SK-N-SH (cell line): ENCODE measurements at regions not wholly inside any gene's neighbourhood (a gene's known extent, or its start where the extent isn't known, plus 50 kb on each side); places are given as distances from the start of the nearest gene placed in this dataset.

Source experiments
- CTCF ChIA-PET: fragments of 300-600, 350-600 bp; formaldehyde crosslinking; extraction: SDS; loops from one replicate; lab custom pipeline; 2021; lab: Yijun Ruan, JAX
- POLR2A ChIA-PET: fragments of 350-600 bp; sonication (Branson Sonifier 250); formaldehyde crosslinking; extraction: SDS; loops from one replicate; lab custom pipeline; 2020; ENCODE audit warnings: antibody characterized with exemption, inconsistent platforms; lab: Yijun Ruan, JAX
- DNase-seq: peaks from one replicate; pipeline ENCODE4 v3.0.0; 2012
- H2AFZ ChIP-seq: fragments of 200-600 bp; sonication (generic); 2 replicates; pipeline ENCODE4 v1.8.1; 2016; ENCODE audit warnings: antibody characterized with exemption, mild to moderate bottlenecking, low read depth
- H3F3A ChIP-seq: fragments of 200-600 bp; sonication (generic); replicated peaks from 2 replicates; pipeline ENCODE3; 2016; ENCODE audit warnings: antibody characterized with exemption, mild to moderate bottlenecking; ENCODE audit not compliant: insufficient read depth
- H3K27ac ChIP-seq, 2 experiments: fragments of 200-500 bp in 1 of 2; fragments of 200-600 bp in 1 of 2; sonication (Bioruptor generic) in 1 of 2; sonication (generic), shearing (Covaris generic) in 1 of 2; 2 replicates each; pipeline versions ENCODE4 v1.5.1 to v1.6.1; 2014 to 2016; ENCODE audit warnings: low read depth in 2 of 2, inconsistent platforms in 1 of 2, low read length in 1 of 2, mild to moderate bottlenecking in 1 of 2, mixed read lengths in 1 of 2
- H3K27me3 ChIP-seq: fragments of 200-600 bp; sonication (generic), shearing (Covaris generic); 2 replicates; pipeline ENCODE4 v1.6.1; 2016; ENCODE audit warnings: mixed run types; ENCODE audit not compliant: insufficient read depth
- H3K36me3 ChIP-seq, 2 experiments: fragments of 200-500 bp in 1 of 2; fragments of 200-600 bp in 1 of 2; sonication (Bioruptor generic) in 1 of 2; sonication (generic) in 1 of 2; replicated peaks in 1 of 2; 2 replicates each; pipeline versions ENCODE3 to v1.5.1; 2014 to 2016; ENCODE audit warnings: low read length in 1 of 2, mild to moderate bottlenecking in 1 of 2; ENCODE audit not compliant: insufficient read depth in 2 of 2, control insufficient read depth in 1 of 2
- H3K4me1 ChIP-seq, 2 experiments: fragments of 200-500 bp in 1 of 2; fragments of 200-600 bp in 1 of 2; sonication (Bioruptor generic) in 1 of 2; sonication (generic), shearing (Covaris generic) in 1 of 2; 2 replicates each; pipeline versions ENCODE4 v1.5.1 to v1.6.1; 2014 to 2016; ENCODE audit warnings: low read depth in 1 of 2, low read length in 1 of 2, mixed run types in 1 of 2; ENCODE audit not compliant: insufficient read depth in 2 of 2, control insufficient read depth in 1 of 2
- H3K4me2 ChIP-seq: fragments of 200-600 bp; sonication (generic), shearing (Covaris generic); 2 replicates; pipeline ENCODE4 v1.6.1; 2017; ENCODE audit warnings: mixed run types
- H3K4me3 ChIP-seq, 2 experiments: fragments of 200-500 bp in 1 of 2; fragments of 200-600 bp in 1 of 2; sonication (Bioruptor generic) in 1 of 2; sonication (generic), shearing (Covaris generic) in 1 of 2; 2 replicates each; pipeline versions ENCODE4 v1.5.1 to v1.8.1; 2014 to 2016; ENCODE audit warnings: low read depth in 2 of 2, inconsistent platforms in 1 of 2, low read length in 1 of 2, mild to moderate bottlenecking in 1 of 2, mixed read lengths in 1 of 2, moderate library complexity in 1 of 2
- H3K79me2 ChIP-seq: fragments of 200-600 bp; sonication (generic); 2 replicates; pipeline ENCODE4 v1.8.1; 2017; ENCODE audit warnings: mild to moderate bottlenecking; ENCODE audit not compliant: insufficient read depth
- H3K9ac ChIP-seq: fragments of 200-600 bp; sonication (generic); 2 replicates; pipeline ENCODE4 v1.6.1; 2017; ENCODE audit warnings: mixed run types
- H3K9me2 ChIP-seq: fragments of 200-600 bp; sonication (generic); 2 replicates; pipeline ENCODE4 v1.6.1; 2017; ENCODE audit warnings: mixed run types
- H3K9me3 ChIP-seq: fragments of 200-600 bp; sonication (generic); 2 replicates; pipeline ENCODE4 v1.6.1; 2017; ENCODE audit warnings: mixed run types, mild to moderate bottlenecking, moderate library complexity
- H4K20me1 ChIP-seq: fragments of 200-600 bp; sonication (generic); 2 replicates; pipeline ENCODE4 v1.6.1; 2017; ENCODE audit warnings: mild to moderate bottlenecking, mixed run types; ENCODE audit not compliant: insufficient read depth
- ELF1 ChIP-seq: IDR thresholded peaks from 2 replicates; pipeline ENCODE4 v1.4.0; 2012
- EP300 ChIP-seq, 2 experiments: IDR thresholded peaks; 2 replicates each; pipeline versions ENCODE4 v1.4.0 to v1.6.1; 2012; ENCODE audit warnings: borderline replicate concordance in 1 of 2, low read depth in 1 of 2, low read length in 1 of 2
- EZH2phosphoT487 ChIP-seq: fragments of 200-600 bp; sonication (generic); IDR thresholded peaks from 2 replicates; pipeline ENCODE4 v1.6.1; 2017; ENCODE audit warnings: low read depth, mixed run types, mild to moderate bottlenecking, antibody characterized with exemption, moderate library complexity, borderline replicate concordance
- FOSL2 ChIP-seq: IDR thresholded peaks from 2 replicates; pipeline ENCODE4 v1.4.0; 2012; ENCODE audit warnings: low read depth, mild to moderate bottlenecking, moderate library complexity, borderline replicate concordance
- FOXJ3 ChIP-seq: sonication (generic); formaldehyde crosslinking; IDR thresholded peaks from 2 replicates; pipeline ENCODE4 v1.5.1; 2020; ENCODE audit warnings: mild to moderate bottlenecking, missing genetic modification reagents
- NFIC ChIP-seq: IDR thresholded peaks from 2 replicates; pipeline ENCODE4 v1.4.0; 2012; ENCODE audit warnings: borderline replicate concordance
- NRF1 ChIP-seq: IDR thresholded peaks from 2 replicates; pipeline ENCODE4 v1.6.1; 2012; ENCODE audit warnings: low read depth, mild to moderate bottlenecking, low read length
- RCOR1 ChIP-seq: fragments of 150-350 bp; IDR thresholded peaks from 2 replicates; pipeline ENCODE4 v1.6.1; 2017; ENCODE audit warnings: antibody characterized with exemption, low read length
- RXRA ChIP-seq: IDR thresholded peaks from 2 replicates; pipeline ENCODE4 v1.4.0; 2012; ENCODE audit warnings: low read depth, mild to moderate bottlenecking, borderline replicate concordance
- SIN3A ChIP-seq: IDR thresholded peaks from 2 replicates; pipeline ENCODE4 v1.6.1; 2012; ENCODE audit warnings: low read depth, mild to moderate bottlenecking, low read length, moderate library complexity, borderline replicate concordance
- SMC3 ChIP-seq: IDR thresholded peaks from 2 replicates; pipeline ENCODE4 v1.6.1; 2012; ENCODE audit warnings: low read depth, low read length, improper control_type of control experiment
- TAF1 ChIP-seq: IDR thresholded peaks from 2 replicates; pipeline ENCODE4 v1.6.1; 2012; ENCODE audit warnings: low read depth, mild to moderate bottlenecking, low read length, moderate library complexity, borderline replicate concordance
- WGBS: methylation state at CpG from one replicate; pipeline ENCODE4 v1.1.6; 2017; ENCODE audit warnings: low lambda C conversion rate; 5-methylcytosine and 5-hydroxymethylcytosine counted together
- TF ChIP-seq, protein P1 (sequence below): IDR thresholded peaks from 2 replicates; pipeline ENCODE4 v1.4.0; 2012; ENCODE audit warnings: low read depth
- TF ChIP-seq, protein P2 (sequence below): IDR thresholded peaks from 2 replicates; pipeline ENCODE4 v1.4.0; 2012; ENCODE audit warnings: low read depth, borderline replicate concordance
- TF ChIP-seq, protein P3 (sequence below): fragments of 150-350 bp; IDR thresholded peaks from 2 replicates; pipeline ENCODE4 v1.6.1; 2016; ENCODE audit warnings: mild to moderate bottlenecking, low read depth, low read length
- TF ChIP-seq, protein P4 (sequence below): fragments of 200-600 bp; sonication (generic); IDR thresholded peaks from 2 replicates; pipeline ENCODE4 v1.6.1; 2017; ENCODE audit warnings: antibody characterized with exemption, mild to moderate bottlenecking, moderate library complexity

DNA sequence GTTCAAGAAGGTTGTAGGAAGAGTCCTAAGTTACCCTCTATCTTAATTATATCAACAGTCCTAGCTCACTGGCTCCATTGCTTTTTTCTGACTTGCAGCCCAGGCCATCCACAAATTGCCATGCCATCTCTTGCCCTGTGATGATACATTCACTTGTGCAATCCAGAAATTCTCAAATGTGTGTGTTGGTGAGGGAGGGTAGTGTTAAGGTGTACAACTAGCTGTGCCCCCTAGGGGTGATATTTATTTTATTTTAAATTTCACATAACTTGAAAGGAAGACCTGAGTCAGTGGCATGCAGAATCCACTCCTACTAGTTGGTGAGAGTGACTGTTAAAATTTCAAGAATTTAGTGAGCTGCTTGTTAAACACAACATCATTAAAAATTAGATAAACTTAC lies 156.1 kb upstream of the ANKRD28 start:
- Histone ChIP-seq H4K20me1 (no peaks in the 10 kb centered on the region), H3K4me1 (peaks cover 0 to 4% of the 10 kb centered on the region in 2 experiments), H3K27me3 (no peaks in the 10 kb centered on the region), H3K27ac (no peak overlapping the region), H3K9me2 (no peaks in the 10 kb centered on the region), H3K9me3 (no peaks in the 10 kb centered on the region), H3F3A (no peaks in the 10 kb centered on the region), H3K9ac (no peak overlapping the region), H3K4me3 (no peak overlapping the region), H2AFZ (no peak overlapping the region), H3K4me2 (no peak overlapping the region), H3K36me3 (no peaks in the 10 kb centered on the region), H3K79me2 (no peaks in the 10 kb centered on the region)
- ChIA-PET POLR2A (no interaction called here), CTCF (interaction anchor here (0.8 to 1.2 kb wide), 3 partner anchors 10 to 25 kb away, joined by 3 to 5 read pairs (median 3); no protein-coding TSS in a partner anchor)
- TF ChIP-seq NRF1: no peak
- DNase-seq: no peak

DNA sequence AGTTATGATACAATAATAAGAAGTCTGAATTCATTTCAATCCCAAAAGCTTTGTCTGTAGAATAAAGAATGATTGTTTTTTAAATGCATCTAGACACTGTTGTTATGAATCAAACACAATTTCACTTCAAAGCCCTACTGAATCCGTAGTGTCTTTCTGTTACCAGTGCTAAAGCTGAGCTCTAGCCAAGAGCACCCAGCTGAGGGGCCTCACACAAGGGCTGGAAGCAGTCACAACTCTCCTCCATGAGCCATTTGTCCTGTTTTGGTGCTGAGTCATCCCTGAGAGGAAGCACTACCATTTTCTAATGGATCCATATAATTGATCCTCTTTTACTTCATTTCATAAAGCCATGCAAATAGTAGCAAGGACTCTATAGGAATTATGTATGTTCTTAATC lies 158.2 kb upstream of the ANKRD28 start:
- Histone ChIP-seq H3K4me1 (peaks cover 5 to 9% of the 10 kb centered on the region in 2 experiments), H3K36me3 (no peaks in the 10 kb centered on the region), H3F3A (peaks cover 11% of the 10 kb centered on the region), H3K9me2 (no peaks in the 10 kb centered on the region), H4K20me1 (no peaks in the 10 kb centered on the region), H3K4me3 (no peak overlapping the region), H3K9me3 (no peaks in the 10 kb centered on the region), H3K27ac (no peak overlapping the region), H2AFZ (no peak overlapping the region), H3K9ac (no peak overlapping the region), H3K27me3 (no peaks in the 10 kb centered on the region), H3K4me2 (no peak overlapping the region), H3K79me2 (no peaks in the 10 kb centered on the region)
- WGBS: 60% methylated on average over 1 of the region's 1 CpG
- TF ChIP-seq EP300 (IDR thresholded peaks at IDR 0.05; ENCODE audit: borderline replicate concordance in 1 of 2, low read depth in 1 of 2, low read length in 1 of 2) (no peak), ELF1 (no peak), EZH2phosphoT487 (no peak), NFIC (no peak), TAF1 (no peak), NRF1 (no peak), SMC3 (no peak), RCOR1 (no peak), FOXJ3 (CRISPR knock-in tag) (no peak), SIN3A (no peak), FOSL2 (no peak), RXRA (no peak)
- TF ChIP-seq, protein P1, sequence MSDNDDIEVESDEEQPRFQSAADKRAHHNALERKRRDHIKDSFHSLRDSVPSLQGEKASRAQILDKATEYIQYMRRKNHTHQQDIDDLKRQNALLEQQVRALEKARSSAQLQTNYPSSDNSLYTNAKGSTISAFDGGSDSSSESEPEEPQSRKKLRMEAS: no peak
- TF ChIP-seq, protein P2, sequence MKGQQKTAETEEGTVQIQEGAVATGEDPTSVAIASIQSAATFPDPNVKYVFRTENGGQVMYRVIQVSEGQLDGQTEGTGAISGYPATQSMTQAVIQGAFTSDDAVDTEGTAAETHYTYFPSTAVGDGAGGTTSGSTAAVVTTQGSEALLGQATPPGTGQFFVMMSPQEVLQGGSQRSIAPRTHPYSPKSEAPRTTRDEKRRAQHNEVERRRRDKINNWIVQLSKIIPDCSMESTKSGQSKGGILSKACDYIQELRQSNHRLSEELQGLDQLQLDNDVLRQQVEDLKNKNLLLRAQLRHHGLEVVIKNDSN: no peak
- TF ChIP-seq, protein P3, sequence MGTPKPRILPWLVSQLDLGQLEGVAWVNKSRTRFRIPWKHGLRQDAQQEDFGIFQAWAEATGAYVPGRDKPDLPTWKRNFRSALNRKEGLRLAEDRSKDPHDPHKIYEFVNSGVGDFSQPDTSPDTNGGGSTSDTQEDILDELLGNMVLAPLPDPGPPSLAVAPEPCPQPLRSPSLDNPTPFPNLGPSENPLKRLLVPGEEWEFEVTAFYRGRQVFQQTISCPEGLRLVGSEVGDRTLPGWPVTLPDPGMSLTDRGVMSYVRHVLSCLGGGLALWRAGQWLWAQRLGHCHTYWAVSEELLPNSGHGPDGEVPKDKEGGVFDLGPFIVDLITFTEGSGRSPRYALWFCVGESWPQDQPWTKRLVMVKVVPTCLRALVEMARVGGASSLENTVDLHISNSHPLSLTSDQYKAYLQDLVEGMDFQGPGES: no peak
- TF ChIP-seq, protein P4, sequence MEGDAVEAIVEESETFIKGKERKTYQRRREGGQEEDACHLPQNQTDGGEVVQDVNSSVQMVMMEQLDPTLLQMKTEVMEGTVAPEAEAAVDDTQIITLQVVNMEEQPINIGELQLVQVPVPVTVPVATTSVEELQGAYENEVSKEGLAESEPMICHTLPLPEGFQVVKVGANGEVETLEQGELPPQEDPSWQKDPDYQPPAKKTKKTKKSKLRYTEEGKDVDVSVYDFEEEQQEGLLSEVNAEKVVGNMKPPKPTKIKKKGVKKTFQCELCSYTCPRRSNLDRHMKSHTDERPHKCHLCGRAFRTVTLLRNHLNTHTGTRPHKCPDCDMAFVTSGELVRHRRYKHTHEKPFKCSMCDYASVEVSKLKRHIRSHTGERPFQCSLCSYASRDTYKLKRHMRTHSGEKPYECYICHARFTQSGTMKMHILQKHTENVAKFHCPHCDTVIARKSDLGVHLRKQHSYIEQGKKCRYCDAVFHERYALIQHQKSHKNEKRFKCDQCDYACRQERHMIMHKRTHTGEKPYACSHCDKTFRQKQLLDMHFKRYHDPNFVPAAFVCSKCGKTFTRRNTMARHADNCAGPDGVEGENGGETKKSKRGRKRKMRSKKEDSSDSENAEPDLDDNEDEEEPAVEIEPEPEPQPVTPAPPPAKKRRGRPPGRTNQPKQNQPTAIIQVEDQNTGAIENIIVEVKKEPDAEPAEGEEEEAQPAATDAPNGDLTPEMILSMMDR: no peak
- DNase-seq: no peak
- ChIA-PET POLR2A (no interaction called here), CTCF (no interaction called here)
